ENCODE measurements at regions not wholly inside any gene's neighbourhood (a gene's known extent, or its start where the extent isn't known, plus 50 kb on each side); places are given as distances from the start of the nearest gene placed in this dataset.

- Mint-ChIP-seq H3K4me3 (no peak overlapping the region), H3K27me3 (ENCODE audit: low read depth) (no peaks in the 10 kb centered on the region; the same call in 1 of the 2 replicates), H3K36me3 (no peaks in the 10 kb centered on the region), H3K9me3 (no peaks in the 10 kb centered on the region), H3K4me1 (no peaks in the 10 kb centered on the region), H3K27ac (no peak overlapping the region)
- TF ChIP-seq ZNF396 (CRISPR knock-in tag; IDR thresholded peaks at IDR 0.05; ENCODE audit: borderline replicate concordance) (no peak), CREB1 (CRISPR knock-in tag; IDR thresholded peaks at IDR 0.05) (no peak), SOX15 (CRISPR knock-in tag; IDR thresholded peaks at IDR 0.05) (no peak)
- peak; percentile 73 for ATAC-seq
- ChIA-PET CTCF (interaction anchor here (0.6 to 1.2 kb wide), 3 partner anchors 37 to 272 kb away, joined by 3 to 4 read pairs (median 3); no protein-coding TSS in a partner anchor), POLR2A (no interaction called here)
- no peak for DNase-seq (ENCODE audit: low spot score)
Observed at GRCh38 chr3:137514853-137515252, 249.3 kb upstream of the SOX14 start.

- H3K4me1 Mint-ChIP-seq, result 0 out of 2 replicates have a peak, but pooled peaks cover under 1% of the 10 kb centered on the region
- ATAC-seq (no peak), DNase-seq (ENCODE audit: low spot score) (no peak)
- CTCF ChIA-PET, result no interaction called here
- H3K9me3 Mint-ChIP-seq, result no peaks in the 10 kb centered on the region
- H3K27me3 Mint-ChIP-seq (ENCODE audit: low read depth), result peaks cover 4% of the 10 kb centered on the region
- POLR2A ChIA-PET, result no interaction called here
- TF ChIP-seq ELF4 (CRISPR knock-in tag; IDR thresholded peaks at IDR 0.05; ENCODE audit: low read depth) (no peak), PREB (CRISPR knock-in tag; IDR thresholded peaks at IDR 0.05; ENCODE audit: borderline replicate concordance) (no peak), ZNF219 (CRISPR knock-in tag; IDR thresholded peaks at IDR 0.05; ENCODE audit: borderline replicate concordance) (no peak), ESRRA (CRISPR knock-in tag; IDR thresholded peaks at IDR 0.05; ENCODE audit: borderline replicate concordance) (no peak), GTF2I (CRISPR knock-in tag; conservative IDR thresholded peaks at IDR 0.05) (no peak), NR1H2 (CRISPR knock-in tag; IDR thresholded peaks at IDR 0.05) (no peak), MXD4 (CRISPR knock-in tag; IDR thresholded peaks at IDR 0.05; ENCODE audit: borderline replicate concordance) (no peak), ZNF532 (CRISPR knock-in tag; IDR thresholded peaks at IDR 0.05; ENCODE audit: borderline replicate concordance) (no peak), OVOL2 (CRISPR knock-in tag; IDR thresholded peaks at IDR 0.05; ENCODE audit: borderline replicate concordance) (no peak), E2F5 (CRISPR knock-in tag; IDR thresholded peaks at IDR 0.05) (no peak)
- no peaks in the 10 kb centered on the region for H3K36me3 Mint-ChIP-seq
- no peak overlapping the region for H3K4me3 Mint-ChIP-seq
- H3K27ac Mint-ChIP-seq, result no peak overlapping the region
Observed at GRCh38 chr3:137519602-137520001, 244.5 kb upstream of the SOX14 start.

- peak; percentile 73 for ATAC-seq
- Mint-ChIP-seq H3K9me3 (peaks cover 3% of the 10 kb centered on the region; the same call in 1 of the 2 replicates), H3K36me3 (no peaks in the 10 kb centered on the region), H3K4me1 (peaks cover 9% of the 10 kb centered on the region), H3K27ac (no peak overlapping the region), H3K4me3 (no peak overlapping the region), H3K27me3 (ENCODE audit: low read depth) (peaks cover 4% of the 10 kb centered on the region; the same call in 1 of the 2 replicates)
- no peak for DNase-seq (ENCODE audit: low spot score)
- ChIA-PET CTCF (no interaction called here), POLR2A (no interaction called here)
- TF ChIP-seq FOXP1 (CRISPR knock-in tag; IDR thresholded peaks at IDR 0.05; ENCODE audit: borderline replicate concordance) (no peak), ZNF232 (CRISPR knock-in tag; IDR thresholded peaks at IDR 0.05) (no peak), CTCF (IDR thresholded peaks at IDR 0.05) (no peak), ETV6 (CRISPR knock-in tag; IDR thresholded peaks at IDR 0.05) (no peak), ELF4 (CRISPR knock-in tag; IDR thresholded peaks at IDR 0.05; ENCODE audit: low read depth) (no peak), ZNF317 (CRISPR knock-in tag; IDR thresholded peaks at IDR 0.05; ENCODE audit: borderline replicate concordance, low read depth) (no peak), ZBTB43 (CRISPR knock-in tag; IDR thresholded peaks at IDR 0.05) (no peak), ZNF219 (CRISPR knock-in tag; IDR thresholded peaks at IDR 0.05; ENCODE audit: borderline replicate concordance) (no peak), TCF7 (CRISPR knock-in tag; IDR thresholded peaks at IDR 0.05; ENCODE audit: low read depth) (no peak), MXD4 (CRISPR knock-in tag; IDR thresholded peaks at IDR 0.05; ENCODE audit: borderline replicate concordance) (no peak), TP53 (CRISPR knock-in tag; IDR thresholded peaks at IDR 0.05) (no peak), NFATC4 (CRISPR knock-in tag; IDR thresholded peaks at IDR 0.05) (no peak)
Observed at GRCh38 chr3:137524751-137525150, 239.4 kb upstream of the SOX14 start.

Measured in WTC11 (cell line).